ENCODE measurements at regions not wholly inside any gene's neighbourhood (a gene's known extent, or its start where the extent isn't known, plus 50 kb on each side); places are given as distances from the start of the nearest gene placed in this dataset.

- in situ Hi-C loops (cut with MboI; ENCODE audit: low sequenced_read_pairs) = no loop called here
These were observed 103.3 kb downstream of the SPRY2 start for GRCh38 chr13:80237646-80238045.

GRCh38 chr13:80235967-80236302 lies 105.0 kb downstream of the SPRY2 start:
- in situ Hi-C loops (cut with MboI; ENCODE audit: low sequenced_read_pairs) = no loop called here

GRCh38 chr13:80235166-80235966 lies 105.6 kb downstream of the SPRY2 start:
- in situ Hi-C loops (cut with MboI; ENCODE audit: low sequenced_read_pairs) = no loop called here

GRCh38 chr13:80227645-80228044 lies 113.3 kb downstream of the SPRY2 start:
- in situ Hi-C loops (cut with MboI; ENCODE audit: low sequenced_read_pairs) = no loop called here

GRCh38 chr13:80226645-80227044 lies 114.3 kb downstream of the SPRY2 start:
- in situ Hi-C loops (cut with MboI; ENCODE audit: low sequenced_read_pairs) = no loop called here

GRCh38 chr13:80224468-80224867 lies 116.5 kb downstream of the SPRY2 start:
- in situ Hi-C loops (cut with MboI; ENCODE audit: low sequenced_read_pairs) = no loop called here

- in situ Hi-C loops (cut with MboI; ENCODE audit: low sequenced_read_pairs) = no loop called here
These were observed 123.1 kb downstream of the SPRY2 start for GRCh38 chr13:80217614-80218456.

- in situ Hi-C loops (cut with MboI; ENCODE audit: low sequenced_read_pairs) = no loop called here
These were observed 125.6 kb downstream of the SPRY2 start for GRCh38 chr13:80215368-80215767.

GRCh38 chr13:80214521-80214991 lies 126.4 kb downstream of the SPRY2 start:
- in situ Hi-C loops (cut with MboI; ENCODE audit: low sequenced_read_pairs) = no loop called here

GRCh38 chr13:80214050-80214449 lies 126.9 kb downstream of the SPRY2 start:
- in situ Hi-C loops (cut with MboI; ENCODE audit: low sequenced_read_pairs) = no loop called here

- in situ Hi-C loops (cut with MboI; ENCODE audit: low sequenced_read_pairs) = no loop called here
These were observed 127.7 kb downstream of the SPRY2 start for GRCh38 chr13:80213201-80213600.

- in situ Hi-C loops (cut with MboI; ENCODE audit: low sequenced_read_pairs) = no loop called here
These were observed 129.4 kb downstream of the SPRY2 start for GRCh38 chr13:80211566-80211965.

GRCh38 chr13:80204642-80205041 lies 136.3 kb downstream of the SPRY2 start:
- in situ Hi-C loops (cut with MboI; ENCODE audit: low sequenced_read_pairs) = no loop called here

GRCh38 chr13:80203496-80203895 lies 137.4 kb downstream of the SPRY2 start:
- in situ Hi-C loops (cut with MboI; ENCODE audit: low sequenced_read_pairs) = no loop called here

- in situ Hi-C loops (cut with MboI; ENCODE audit: low sequenced_read_pairs) = no loop called here
These were observed 139.0 kb downstream of the SPRY2 start for GRCh38 chr13:80201694-80202468.

- in situ Hi-C loops (cut with MboI; ENCODE audit: low sequenced_read_pairs) = no loop called here
These were observed 141.2 kb downstream of the SPRY2 start for GRCh38 chr13:80199585-80200292.

- in situ Hi-C loops (cut with MboI; ENCODE audit: low sequenced_read_pairs) = no loop called here
These were observed 141.9 kb downstream of the SPRY2 start for GRCh38 chr13:80199067-80199466.

- in situ Hi-C loops (cut with MboI; ENCODE audit: low sequenced_read_pairs) = no loop called here
These were observed 144.2 kb downstream of the SPRY2 start for GRCh38 chr13:80196756-80197155.

- in situ Hi-C loops (cut with MboI; ENCODE audit: low sequenced_read_pairs) = no loop called here
These were observed 145.3 kb downstream of the SPRY2 start for GRCh38 chr13:80195649-80196048.

- in situ Hi-C loops (cut with MboI; ENCODE audit: low sequenced_read_pairs) = no loop called here
These were observed 150.9 kb downstream of the SPRY2 start for GRCh38 chr13:80189889-80190597.

Measured in HL-60/S4 treated with phorbol 12-myristate 13-acetate at 8.2 ng/mL for 4 days and 3 days (cell line).